H1 (cell line): ENCODE measurements at regions not wholly inside any gene's neighbourhood (a gene's known extent, or its start where the extent isn't known, plus 50 kb on each side); places are given as distances from the start of the nearest gene placed in this dataset.

Experiments
- CTCF ChIA-PET: fragments of 300-600 bp; sonication (Branson Sonifier 250); formaldehyde crosslinking; loops from one replicate; lab custom pipeline; 2021; ENCODE audit not compliant: partially characterized antibody; lab: Charles Lee
- POLR2A ChIA-PET: fragments of 300-600 bp; sonication (Branson Sonifier 250); formaldehyde crosslinking; loops from one replicate; lab custom pipeline; 2021; ENCODE audit warnings: inconsistent platforms; ENCODE audit not compliant: partially characterized antibody; lab: Charles Lee
- DNase-seq, 2 experiments: peaks; one replicate each; pipeline versions ENCODE4 v3.0.0 to v3.0.0-alpha.2; 2010 to 2022; ENCODE audit warnings: low spot score in 2 of 2, low read depth in 1 of 2, mixed read lengths in 1 of 2
- FAIRE-seq: peaks from 2 replicates; lab custom pipeline; 2011; peaks lifted over from hg19 to GRCh38; lab: Jason Lieb, UNC
- H2AFZ ChIP-seq: 2 replicates; pipeline ENCODE4 v1.8.1; 2012; ENCODE audit warnings: low read length, inconsistent platforms
- H2AK5ac ChIP-seq: 2 replicates; pipeline ENCODE4 v1.6.1; 2013; ENCODE audit warnings: low read depth, low read length
- H2BK120ac ChIP-seq: replicated peaks from 2 replicates; pipeline ENCODE3; 2013; ENCODE audit warnings: low read depth, low read length, inconsistent platforms
- H2BK12ac ChIP-seq: 2 replicates; pipeline ENCODE4 v1.6.1; 2013; ENCODE audit warnings: low read depth, low read length
- H2BK15ac ChIP-seq: 2 replicates; pipeline ENCODE4 v1.6.1; 2013; ENCODE audit warnings: low read length
- H2BK20ac ChIP-seq: 2 replicates; pipeline ENCODE4 v1.6.1; 2013; ENCODE audit warnings: low read length
- H2BK5ac ChIP-seq: 2 replicates; pipeline ENCODE4 v1.6.1; 2013; ENCODE audit warnings: low read depth, low read length
- H3K14ac ChIP-seq: 2 replicates; pipeline ENCODE4 v1.6.1; 2013; ENCODE audit warnings: inconsistent platforms; ENCODE audit not compliant: insufficient read length
- H3K18ac ChIP-seq: 2 replicates; pipeline ENCODE4 v1.6.1; 2013; ENCODE audit warnings: low read length; ENCODE audit errors: extremely low read depth
- H3K23ac ChIP-seq: 2 replicates; pipeline ENCODE4 v1.6.1; 2013; ENCODE audit warnings: inconsistent platforms; ENCODE audit not compliant: insufficient read length
- H3K23me2 ChIP-seq: 2 replicates; pipeline ENCODE4 v1.6.1; 2013; ENCODE audit warnings: low read depth, low read length
- H3K27ac ChIP-seq: 2 replicates; pipeline ENCODE4 v1.6.1; 2011; ENCODE audit warnings: low read depth, low read length, inconsistent platforms
- H3K27me3 ChIP-seq, 4 experiments: replicated peaks in 1 of 4; 1 replicate in 1 of 4; 2 replicates in 3 of 4; pipeline versions ENCODE4 v1.6.1 to v1.8.1; 2011 to 2013; ENCODE audit warnings: low read length in 3 of 4, mild to moderate bottlenecking in 3 of 4, inconsistent platforms in 2 of 4, mixed read lengths in 2 of 4, moderate library complexity in 1 of 4; ENCODE audit not compliant: control insufficient read depth in 3 of 4, insufficient read depth in 3 of 4; ENCODE audit errors: extremely low read depth in 1 of 4
- H3K36me3 ChIP-seq, 4 experiments: 2 replicates each; pipeline versions ENCODE4 v1.6.1 to v1.8.1; 2011 to 2013; ENCODE audit warnings: mild to moderate bottlenecking in 4 of 4, low read length in 3 of 4, moderate library complexity in 2 of 4, control low read depth in 1 of 4, inconsistent platforms in 1 of 4; ENCODE audit not compliant: insufficient read depth in 4 of 4, control insufficient read depth in 2 of 4
- H3K4ac ChIP-seq: replicated peaks from 2 replicates; pipeline ENCODE3; 2013; ENCODE audit warnings: low read length, low read depth, mixed read lengths, inconsistent platforms; ENCODE audit not compliant: insufficient read length
- H3K4me1 ChIP-seq, 4 experiments: replicated peaks in 1 of 4; 1 replicate in 1 of 4; 2 replicates in 3 of 4; pipeline versions ENCODE4 v1.6.1 to v1.8.1; 2011 to 2013; ENCODE audit warnings: low read length in 3 of 4, inconsistent platforms in 2 of 4, mixed read lengths in 1 of 4; ENCODE audit not compliant: insufficient read depth in 4 of 4, control insufficient read depth in 3 of 4
- H3K4me2 ChIP-seq, 2 experiments: 2 replicates each; pipeline versions ENCODE4 v1.6.1 to v1.8.1; 2011 to 2013; ENCODE audit warnings: low read depth in 2 of 2, low read length in 2 of 2, control low read depth in 1 of 2, inconsistent platforms in 1 of 2, mild to moderate bottlenecking in 1 of 2; ENCODE audit not compliant: insufficient read depth in 1 of 2
- H3K4me3 ChIP-seq, 4 experiments: fragments of 200-600, 300-600 bp in 1 of 4; sonication (generic), shearing (Covaris generic), sonication (Bioruptor Twin) in 1 of 4; 2 replicates each; pipeline versions ENCODE4 v1.5.1 to v1.8.1; 2011 to 2016; ENCODE audit warnings: low read length in 4 of 4, low read depth in 3 of 4, control low read depth in 2 of 4, inconsistent platforms in 2 of 4, mild to moderate bottlenecking in 2 of 4, mixed read lengths in 1 of 4, moderate library complexity in 1 of 4; ENCODE audit not compliant: insufficient read depth in 2 of 4; ENCODE audit errors: extremely low read depth in 1 of 4
- H3K56ac ChIP-seq: replicated peaks from 2 replicates; pipeline ENCODE3; 2013; ENCODE audit warnings: low read depth, mild to moderate bottlenecking, mixed read lengths, low read length, inconsistent platforms; ENCODE audit not compliant: insufficient read length
- H3K79me1 ChIP-seq: 2 replicates; pipeline ENCODE4 v1.6.1; 2013; ENCODE audit warnings: low read depth, low read length, control low read depth
- H3K79me2 ChIP-seq, 2 experiments: 2 replicates each; pipeline versions ENCODE4 v1.6.1 to v1.8.1; 2012 to 2013; ENCODE audit warnings: low read length in 2 of 2, mild to moderate bottlenecking in 2 of 2, inconsistent platforms in 1 of 2; ENCODE audit not compliant: insufficient read depth in 2 of 2, control insufficient read depth in 1 of 2
- H3K9ac ChIP-seq, 4 experiments: replicated peaks in 1 of 4; 1 replicate in 1 of 4; 2 replicates in 3 of 4; pipeline versions ENCODE4 v1.6.1 to v1.8.1; 2011 to 2013; ENCODE audit warnings: low read depth in 3 of 4, low read length in 3 of 4, control low read depth in 2 of 4, mild to moderate bottlenecking in 2 of 4, moderate library complexity in 2 of 4, inconsistent platforms in 1 of 4; ENCODE audit errors: extremely low read depth in 1 of 4
- H3K9me3 ChIP-seq, 2 experiments: 2 replicates each; pipeline versions ENCODE4 v1.6.1 to v1.8.1; 2012 to 2013; ENCODE audit warnings: mild to moderate bottlenecking in 2 of 2, moderate library complexity in 2 of 2, control low read depth in 1 of 2, inconsistent platforms in 1 of 2, low read depth in 1 of 2, low read length in 1 of 2, mixed read lengths in 1 of 2; ENCODE audit not compliant: insufficient read depth in 2 of 2
- H4K20me1 ChIP-seq, 2 experiments: replicated peaks in 1 of 2; 2 replicates each; pipeline versions ENCODE3 to v1.8.1; 2011 to 2013; ENCODE audit warnings: inconsistent platforms in 2 of 2, low read length in 2 of 2, mild to moderate bottlenecking in 1 of 2; ENCODE audit not compliant: insufficient read depth in 2 of 2, control insufficient read depth in 1 of 2
- H4K5ac ChIP-seq: 2 replicates; pipeline ENCODE4 v1.6.1; 2013; ENCODE audit warnings: low read length, low read depth, mixed read lengths, inconsistent platforms; ENCODE audit not compliant: insufficient read length
- H4K8ac ChIP-seq: 2 replicates; pipeline ENCODE4 v1.8.0; 2013; ENCODE audit warnings: mild to moderate bottlenecking, moderate library complexity, low read length, inconsistent platforms; ENCODE audit not compliant: insufficient read depth; ENCODE audit errors: extremely low read depth
- H4K91ac ChIP-seq: replicated peaks from 2 replicates; pipeline ENCODE3; 2013; ENCODE audit warnings: low read length, mixed read lengths, inconsistent platforms; ENCODE audit not compliant: insufficient read length
- ATF2 ChIP-seq: IDR thresholded peaks from 2 replicates; pipeline ENCODE4 v1.6.1; 2012; ENCODE audit warnings: low read length, inconsistent platforms
- ATF3 ChIP-seq: IDR thresholded peaks from 2 replicates; pipeline ENCODE4 v1.6.1; 2011; ENCODE audit warnings: low read depth, mild to moderate bottlenecking, low read length; ENCODE audit not compliant: insufficient read depth
- GABPA ChIP-seq: IDR thresholded peaks from 2 replicates; pipeline ENCODE4 v1.6.1; 2011; ENCODE audit warnings: mild to moderate bottlenecking, low read length, moderate library complexity, borderline replicate concordance; ENCODE audit not compliant: insufficient read depth
- JUND ChIP-seq: IDR thresholded peaks from 2 replicates; pipeline ENCODE4 v1.6.1; 2011; ENCODE audit warnings: mild to moderate bottlenecking, improper control_type of control experiment, low read length
- KDM5A ChIP-seq: fragments of 200-600 bp; IDR thresholded peaks from 2 replicates; pipeline ENCODE4 v1.7.1; 2012; ENCODE audit warnings: mild to moderate bottlenecking, low read length, inconsistent platforms, mixed read lengths
- NRF1 ChIP-seq: IDR thresholded peaks from 2 replicates; pipeline ENCODE4 v1.6.1; 2011; ENCODE audit warnings: mild to moderate bottlenecking, low read depth, low read length, improper control_type of control experiment
- RXRA ChIP-seq: IDR thresholded peaks from 2 replicates; pipeline ENCODE4 v1.6.1; 2011; ENCODE audit warnings: low read depth, mild to moderate bottlenecking, low read length, moderate library complexity; ENCODE audit not compliant: insufficient read depth
- SAP30 ChIP-seq: fragments of 300-600 bp; sonication (generic); IDR thresholded peaks from 2 replicates; pipeline ENCODE4 v1.7.1; 2012; ENCODE audit warnings: low read length, moderate library complexity, mild to moderate bottlenecking, inconsistent platforms; ENCODE audit not compliant: insufficient read depth, insufficient replicate concordance
- SRF ChIP-seq: IDR thresholded peaks from 2 replicates; pipeline ENCODE4 v1.6.1; 2011; ENCODE audit warnings: mild to moderate bottlenecking, low read depth, low read length, moderate library complexity
- TAF7 ChIP-seq: optimal IDR thresholded peaks from 2 replicates; pipeline ENCODE3; 2011; ENCODE audit warnings: low read depth, mild to moderate bottlenecking, inconsistent platforms, low read length, moderate library complexity, borderline replicate concordance
- YY1 ChIP-seq: IDR thresholded peaks from 2 replicates; pipeline ENCODE4 v1.6.1; 2011; ENCODE audit warnings: low read depth, mild to moderate bottlenecking, low read length
- WGBS, 2 experiments: shearing (Covaris generic) in 1 of 2; methylation state at CpG; one replicate each; pipeline versions ENCODE4 v1.1.6 to v1.1.7; 2013 to 2015; ENCODE audit warnings: low lambda C conversion rate in 2 of 2, mixed read lengths in 2 of 2, inconsistent platforms in 1 of 2, low coverage in 1 of 2, missing lambda C conversion rate in 1 of 2; ENCODE audit not compliant: insufficient replicate concordance in 2 of 2, insufficient coverage in 1 of 2, insufficient read length in 1 of 2; ENCODE audit errors: extremely low coverage in 1 of 2, missing lambda C conversion rate in 1 of 2; 5-methylcytosine and 5-hydroxymethylcytosine counted together

- 89% methylated on average over 1 of the region's 1 CpG; no CpG with 5 or more reads in 1 of the 2 experiments for WGBS, 2 experiments
- CTCF ChIA-PET: interaction anchor here (1.3 kb wide), 1 partner anchor 16 kb away, joined by 3 read pairs; no protein-coding TSS in a partner anchor
- TF ChIP-seq SAP30: no peak
- no peak for TF ChIP-seq GABPA
- no peak for TF ChIP-seq JUND
- TF ChIP-seq ATF3: no peak
- TF ChIP-seq RXRA: no peak
- no peak for TF ChIP-seq KDM5A
- no peak for TF ChIP-seq TAF7
- TF ChIP-seq YY1: no peak
- no peak for TF ChIP-seq SRF
- TF ChIP-seq NRF1: no peak
- no peak for TF ChIP-seq ATF2
Measured at GRCh38 chr9:82209797-82210470, 221.4 kb downstream of the SPATA31D1 start.

More at GRCh38 chr9:82209797-82210470, 221.4 kb downstream of the SPATA31D1 start:
- FAIRE-seq: no peak
- H2BK12ac ChIP-seq: no peak overlapping the region
- H3K36me3 ChIP-seq: no peaks in the 10 kb centered on the region
- no peak overlapping the region for H4K8ac ChIP-seq
- POLR2A ChIA-PET: no interaction called here
- no peak overlapping the region for H3K4me2 ChIP-seq
- H3K4me1 ChIP-seq: no peaks in the 10 kb centered on the region
- DNase-seq: no peak
- no peak overlapping the region for H4K91ac ChIP-seq
- no peak overlapping the region for H3K56ac ChIP-seq
- no peak overlapping the region for H2BK20ac ChIP-seq
- no peak overlapping the region for H2AK5ac ChIP-seq
- no peak overlapping the region for H2BK15ac ChIP-seq
- no peak overlapping the region for H3K23ac ChIP-seq
- H3K9ac ChIP-seq: no peak overlapping the region
- no peak overlapping the region for H3K4ac ChIP-seq
- no peaks in the 10 kb centered on the region for H4K20me1 ChIP-seq
- no peaks in the 10 kb centered on the region for H3K9me3 ChIP-seq
- no peaks in the 10 kb centered on the region for H3K79me1 ChIP-seq
- H3K27ac ChIP-seq: no peak overlapping the region
- H2BK5ac ChIP-seq: no peak overlapping the region
- H3K79me2 ChIP-seq: no peaks in the 10 kb centered on the region
- no peak overlapping the region for H2AFZ ChIP-seq
- no peak overlapping the region for H3K18ac ChIP-seq
- H3K23me2 ChIP-seq: no peaks in the 10 kb centered on the region
- H3K14ac ChIP-seq: no peak overlapping the region
- H4K5ac ChIP-seq: no peak overlapping the region
- no peaks in the 10 kb centered on the region for H3K27me3 ChIP-seq
- H3K4me3 ChIP-seq: no peak overlapping the region
- H2BK120ac ChIP-seq: no peak overlapping the region
